NOMO-1 treated with dmso at 0.1 percent for 144 hours (cell line): ENCODE measurements at regions not wholly inside any gene's neighbourhood (a gene's known extent, or its start where the extent isn't known, plus 50 kb on each side); places are given as distances from the start of the nearest gene placed in this dataset.

Experiments
- DNase-seq: peaks from one replicate; lab custom pipeline; 2025; ENCODE audit not compliant: unreplicated experiment; lab: John Stamatoyannopoulos, UW

DNA sequence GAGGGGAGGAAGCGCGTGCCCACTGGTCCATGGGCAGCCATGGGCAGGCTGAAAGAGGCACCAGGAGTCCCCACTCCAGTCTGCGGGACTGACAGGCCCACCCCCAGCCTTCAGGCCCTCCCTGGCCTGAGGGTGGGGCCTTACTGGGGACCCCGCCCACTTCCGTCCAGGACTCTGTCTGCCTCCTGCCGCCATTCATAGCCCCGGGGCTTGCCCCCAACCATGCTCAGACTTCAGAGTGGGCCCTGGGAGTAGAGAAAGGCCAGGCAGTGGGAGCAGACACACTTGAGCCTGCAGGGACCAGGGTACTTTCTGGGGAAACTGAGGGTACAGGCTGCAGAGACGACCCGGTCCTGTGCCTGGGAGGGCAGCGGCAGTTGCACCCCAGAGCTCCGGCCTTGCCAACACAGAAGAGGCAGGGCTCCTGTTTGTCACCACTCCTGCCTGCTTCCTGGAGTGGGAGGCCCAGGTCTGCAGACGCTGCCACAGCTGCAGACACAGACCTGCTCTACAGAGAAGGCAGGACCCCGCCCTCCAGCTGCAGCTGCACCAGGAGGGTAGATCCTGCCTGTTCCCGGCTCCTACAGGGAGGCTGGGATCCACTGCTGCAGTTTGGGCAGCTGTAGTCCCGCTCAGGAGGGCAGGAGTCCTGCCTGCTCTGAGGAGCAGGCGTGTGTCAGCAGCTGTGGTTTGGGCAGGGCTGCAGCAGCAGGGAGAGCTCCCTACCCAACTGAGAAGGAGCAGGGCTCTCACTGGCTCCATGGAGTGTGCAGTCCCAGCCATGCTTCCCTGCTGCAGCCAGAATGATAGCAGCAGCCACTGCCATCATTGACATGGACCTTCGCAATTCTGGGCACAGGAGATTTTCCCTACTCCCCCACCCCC lies 387.9 kb upstream of the ANO3 start:
- DNase-seq, result no peak

DNA sequence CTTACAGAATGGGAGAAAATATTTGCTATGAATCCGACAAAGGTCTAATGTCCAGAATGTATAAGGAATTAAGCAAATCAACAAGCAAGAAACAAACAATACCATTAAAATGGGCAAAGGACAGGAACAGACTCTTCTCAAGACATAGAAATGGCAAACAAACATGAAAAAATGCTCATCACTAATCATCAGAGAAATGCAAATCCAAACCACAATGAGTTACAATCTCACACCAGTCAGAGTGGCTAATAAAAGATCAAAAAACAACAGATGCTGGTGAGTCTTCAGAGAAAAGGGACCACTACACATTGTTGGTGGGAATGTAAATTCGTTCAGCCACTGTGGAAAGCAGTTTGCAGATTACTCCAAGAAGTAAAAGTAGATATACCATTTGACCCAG lies 382.0 kb upstream of the ANO3 start:
- DNase-seq, result no peak

DNA sequence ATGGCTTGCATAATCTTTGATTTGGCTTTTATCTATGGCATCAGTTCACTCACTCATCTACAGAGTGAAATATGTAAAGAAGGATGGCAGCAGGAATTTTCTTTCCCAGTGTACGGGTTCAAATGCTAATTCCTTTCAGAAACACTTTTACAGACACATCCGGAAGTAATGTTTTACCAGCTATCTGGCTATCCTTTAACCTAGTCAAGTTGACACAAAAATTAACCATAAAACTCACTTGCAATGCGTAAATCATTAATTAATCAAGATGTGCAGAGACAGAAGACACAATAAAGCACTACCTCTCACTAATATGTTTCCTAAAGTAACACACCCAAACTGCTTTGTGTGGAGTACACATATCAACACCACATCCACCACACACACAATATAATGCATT lies 378.9 kb upstream of the ANO3 start:
- DNase-seq, result no peak

DNA sequence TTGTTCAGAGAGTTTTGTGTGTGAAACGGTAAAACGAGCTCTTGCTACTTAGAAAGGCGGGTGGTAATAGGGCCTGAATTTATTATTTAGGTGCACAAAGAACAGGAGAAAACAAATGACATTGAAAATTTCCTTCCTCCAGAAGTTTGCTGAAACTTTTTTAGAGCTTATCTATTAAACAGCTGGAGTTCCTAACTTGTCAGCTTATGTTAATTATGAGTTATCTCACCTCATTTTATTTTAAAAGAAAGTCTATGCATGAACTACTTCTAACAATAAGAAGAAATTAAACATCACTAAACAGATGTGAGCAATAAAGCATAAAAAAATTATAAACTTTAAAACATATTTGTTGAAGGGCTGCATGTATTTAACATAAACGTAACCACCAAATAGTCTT lies 373.9 kb upstream of the ANO3 start:
- DNase-seq, result no peak

DNA sequence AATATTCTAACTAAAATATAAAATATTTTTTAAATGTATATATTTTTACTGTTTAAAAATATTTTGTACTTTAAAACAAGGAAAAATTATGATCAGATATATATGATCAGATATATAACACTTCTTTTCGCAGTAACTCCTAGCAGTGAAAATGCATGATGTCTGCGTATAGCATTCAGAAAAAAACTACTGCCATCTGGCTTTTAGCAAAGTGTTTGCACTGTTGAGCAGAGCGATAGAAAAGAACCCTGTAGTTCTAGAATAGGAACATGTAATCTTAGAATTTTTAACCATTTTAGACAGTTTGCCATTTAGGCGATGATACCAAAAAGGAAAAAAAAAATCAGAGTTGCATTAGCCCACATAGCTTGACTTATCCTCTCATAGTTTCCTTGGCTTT lies 370.4 kb upstream of the ANO3 start:
- DNase-seq, result no peak

DNA sequence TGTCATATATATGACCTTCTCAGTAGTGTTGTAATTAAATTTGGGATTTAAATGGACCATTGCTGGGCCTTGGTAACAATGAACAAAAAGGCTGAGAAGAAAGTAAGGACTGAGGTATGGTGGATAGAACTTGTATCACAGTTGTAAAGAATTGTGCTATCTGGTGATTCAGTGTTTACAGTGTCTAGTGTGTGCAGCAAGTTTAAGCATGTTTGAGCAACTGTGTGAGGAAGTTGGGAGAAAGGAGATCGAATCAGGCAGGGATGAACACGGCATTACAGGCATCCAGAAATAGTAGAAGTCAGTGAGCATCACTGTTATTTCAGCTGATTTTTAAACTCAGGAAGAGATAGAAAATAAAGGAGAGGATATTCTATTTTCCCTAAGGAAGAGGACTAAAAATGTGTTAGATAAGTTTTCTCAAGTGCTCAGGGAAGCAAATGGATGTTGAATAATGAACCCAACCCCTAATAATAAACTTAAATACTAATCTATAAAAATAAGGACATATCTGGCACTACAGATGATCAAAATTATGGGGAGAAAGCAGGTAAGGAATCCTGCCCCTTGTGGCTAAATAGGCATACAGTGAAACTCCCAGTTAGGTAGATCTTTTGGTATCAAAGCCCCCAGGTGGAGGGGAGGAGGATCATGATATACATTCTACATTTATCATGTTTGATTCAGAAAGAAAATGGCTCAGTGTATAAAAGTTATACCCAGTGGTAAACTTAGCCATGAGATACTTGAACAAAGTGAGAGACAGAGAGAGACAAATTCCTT lies 361.0 kb upstream of the ANO3 start:
- DNase-seq, result no peak

DNA sequence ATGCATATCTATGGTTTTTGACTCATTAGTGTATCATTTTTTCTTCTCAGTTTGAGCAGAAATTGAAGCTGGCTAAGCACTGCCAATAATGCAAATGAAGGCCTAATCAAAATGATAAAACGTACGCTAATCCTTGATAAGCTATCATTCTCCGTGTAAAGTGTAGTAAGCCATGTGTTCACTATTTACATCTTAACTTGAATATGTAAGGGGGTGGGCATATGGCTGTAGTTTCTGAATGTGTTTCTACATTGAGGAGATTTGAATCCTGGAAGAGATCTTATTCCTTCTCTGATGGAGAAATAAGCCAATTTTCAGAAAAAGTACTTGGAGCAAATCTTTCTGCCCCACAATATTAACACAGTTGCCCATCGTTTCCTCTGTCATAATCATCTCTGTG lies 351.8 kb upstream of the ANO3 start:
- no peak for DNase-seq

DNA sequence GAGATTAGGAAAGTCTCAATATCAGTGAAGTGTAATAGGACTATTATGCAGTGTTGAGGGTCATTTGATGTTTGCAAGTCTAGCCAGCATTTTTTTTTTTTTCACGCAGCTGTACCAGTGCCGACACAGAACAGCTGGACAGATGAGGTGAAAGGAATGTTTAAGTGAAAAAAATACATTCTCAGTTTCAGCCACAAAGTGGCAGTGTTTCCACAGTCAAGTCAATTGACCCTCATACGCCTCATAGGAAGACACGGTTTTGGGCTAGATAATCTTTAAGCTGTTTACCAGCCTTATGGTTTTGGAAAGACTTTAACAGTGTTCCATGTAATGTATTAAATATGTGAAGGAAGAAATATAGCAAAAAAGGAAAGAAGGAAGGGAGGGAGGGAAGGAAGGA lies 349.9 kb upstream of the ANO3 start:
- DNase-seq, result no peak

DNA sequence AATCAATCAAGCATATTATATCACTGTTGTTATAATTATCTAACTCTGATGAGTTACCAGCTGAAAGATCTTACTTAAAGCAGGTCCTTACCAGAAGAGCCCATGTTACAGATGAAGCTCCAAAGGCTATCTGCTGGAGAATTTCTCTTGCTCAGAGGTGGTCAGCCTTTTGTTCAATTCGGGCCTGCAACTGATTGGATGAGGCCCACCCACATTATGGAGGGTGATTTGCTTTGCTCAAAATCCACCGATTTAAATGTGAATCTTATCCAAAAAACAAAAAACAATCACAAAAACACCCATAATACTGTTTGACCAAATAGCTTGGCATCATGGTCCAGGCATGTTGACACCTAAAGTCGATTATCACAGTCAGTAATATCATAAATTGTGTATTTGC lies 348.6 kb upstream of the ANO3 start:
- DNase-seq, result no peak

DNA sequence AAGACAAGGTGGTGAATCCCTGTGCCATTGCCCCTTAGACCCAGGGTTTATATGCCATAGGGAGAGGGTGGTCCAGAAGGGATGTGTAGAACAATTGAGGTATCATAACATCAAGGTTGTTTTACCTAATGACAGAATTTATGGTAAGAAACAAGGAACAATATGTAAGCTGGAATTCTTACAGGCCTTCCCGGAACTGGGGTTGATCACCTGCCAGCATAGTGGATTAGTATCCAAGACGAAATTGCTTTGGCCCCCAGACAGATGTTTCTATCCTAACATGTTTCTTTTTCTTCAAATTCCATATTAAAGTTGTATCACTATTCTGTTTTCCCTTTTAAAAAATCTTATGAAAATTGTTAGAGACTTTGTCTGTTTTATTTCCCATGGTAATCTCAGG lies 343.8 kb upstream of the ANO3 start:
- no peak for DNase-seq

DNA sequence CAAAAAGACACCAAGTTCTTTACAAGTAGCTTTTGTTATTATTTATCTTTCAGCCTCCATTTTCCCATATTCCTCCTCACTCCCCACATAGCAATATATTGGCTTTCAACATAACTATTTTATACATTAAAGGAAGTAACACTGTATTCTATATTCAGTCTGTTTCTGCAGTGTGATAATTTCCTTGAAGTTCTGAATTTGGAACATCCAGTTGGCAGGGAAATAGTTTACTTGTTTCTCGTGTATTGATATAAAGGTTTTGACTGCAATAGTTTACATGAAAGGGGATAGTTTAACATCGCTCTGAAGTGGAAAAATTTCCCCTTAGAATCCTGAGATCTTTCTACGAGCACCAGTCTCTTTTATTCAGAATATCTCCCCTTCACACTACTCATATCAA lies 341.5 kb upstream of the ANO3 start:
- no peak for DNase-seq

DNA sequence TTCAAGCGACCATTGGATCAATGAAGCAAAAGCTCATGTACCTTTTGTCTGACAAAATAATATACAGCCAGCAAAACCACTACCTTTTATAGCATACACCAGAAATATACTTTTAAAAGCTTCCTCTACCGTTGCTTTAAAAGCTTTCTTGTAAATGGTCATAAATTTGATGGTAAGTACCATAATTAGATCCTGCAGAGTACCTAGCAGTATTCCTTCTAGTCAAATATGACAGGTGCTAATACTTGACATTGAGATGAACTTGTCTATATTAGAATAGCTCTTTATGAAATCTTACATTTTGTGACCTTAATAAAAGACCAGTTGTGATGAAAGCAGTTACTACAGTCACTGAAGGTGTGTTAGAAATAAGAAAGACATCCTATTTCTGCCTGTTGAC lies 340.5 kb upstream of the ANO3 start:
- DNase-seq, result no peak

DNA sequence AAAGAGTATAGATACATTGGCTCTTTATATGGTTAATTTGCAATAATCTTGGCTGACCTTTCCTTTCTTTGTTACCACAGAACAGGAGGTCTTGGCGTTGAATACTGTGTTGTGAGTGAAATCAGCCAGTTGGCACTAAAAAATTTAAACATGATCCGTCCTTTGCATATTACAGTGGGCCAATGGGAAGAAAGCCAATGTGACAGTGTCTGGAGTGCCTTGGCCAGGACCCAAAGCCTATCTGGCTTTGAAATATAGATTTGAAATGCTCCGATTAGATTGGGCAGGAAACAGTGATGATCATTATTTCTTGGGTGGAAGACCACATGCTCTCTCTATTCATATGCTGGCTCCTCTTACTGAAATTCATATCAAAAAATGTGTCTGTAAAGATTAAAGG lies 339.6 kb upstream of the ANO3 start:
- no peak for DNase-seq

DNA sequence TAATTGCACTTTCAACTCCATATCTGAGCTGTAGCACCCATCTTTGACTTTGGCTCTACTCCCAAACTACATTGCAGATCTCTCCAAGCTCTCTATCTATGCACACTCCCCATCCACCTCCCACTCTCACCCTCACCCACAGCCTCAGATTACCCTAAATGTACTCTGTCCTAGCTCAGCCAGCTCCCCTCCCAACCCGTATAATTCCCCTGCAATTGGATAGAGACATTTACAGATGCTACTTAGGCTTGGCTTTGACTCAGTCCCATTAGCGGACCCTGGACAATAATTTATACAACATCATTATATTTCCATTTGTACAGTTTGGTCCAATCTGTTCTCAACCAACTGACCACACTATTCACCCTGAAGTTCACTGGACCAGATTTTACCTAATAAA lies 338.9 kb upstream of the ANO3 start:
- DNase-seq, result no peak

DNA sequence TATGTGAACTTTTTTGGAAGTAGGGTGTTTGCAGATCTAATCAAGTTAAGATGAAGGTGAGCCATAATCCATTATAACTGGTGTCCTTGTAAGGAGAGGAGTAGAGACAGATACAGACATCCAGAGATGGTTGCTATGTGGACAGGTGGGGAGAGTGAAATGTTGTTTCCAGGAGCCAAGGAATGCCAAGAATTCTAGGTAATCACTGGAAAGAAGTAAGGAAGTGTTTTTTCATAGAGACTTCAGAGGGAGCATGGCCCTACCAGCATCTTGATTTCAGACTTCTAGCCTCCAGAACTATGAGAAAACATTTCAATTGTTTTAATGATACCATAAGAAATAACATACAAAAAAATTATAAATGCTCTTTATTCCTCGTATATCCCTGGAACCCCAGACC lies 320.5 kb upstream of the ANO3 start:
- no peak for DNase-seq

DNA sequence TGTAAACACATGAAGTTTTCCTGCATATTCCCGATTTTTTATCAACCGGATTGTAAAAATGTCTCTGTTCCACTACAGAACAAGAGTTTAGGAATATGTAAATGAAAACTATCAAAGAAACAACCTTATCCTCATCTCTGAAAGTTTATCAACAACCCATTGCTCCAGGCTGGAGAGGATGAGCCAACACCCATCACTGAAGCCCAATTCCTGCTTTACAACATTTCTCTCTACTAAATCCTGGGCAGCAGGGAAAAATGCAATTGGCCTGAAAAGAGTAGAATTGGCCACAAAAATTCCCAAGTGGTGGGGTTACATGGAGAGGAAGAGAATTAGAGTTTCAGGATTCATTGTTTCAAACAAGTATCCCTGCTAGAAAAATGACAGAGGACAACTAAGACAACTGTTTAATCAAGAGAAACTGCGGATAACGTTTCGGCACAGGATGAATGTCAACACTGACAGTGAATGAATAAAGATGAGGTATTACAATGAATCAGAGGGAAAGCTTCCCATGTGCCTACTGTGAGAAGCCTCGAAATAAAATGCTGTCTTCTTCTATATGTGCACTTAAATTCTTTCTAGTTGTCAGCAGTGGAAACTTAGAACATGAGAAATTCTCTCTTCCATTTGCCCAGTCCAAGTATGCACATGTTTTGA lies 317.3 kb upstream of the ANO3 start:
- no peak for DNase-seq

DNA sequence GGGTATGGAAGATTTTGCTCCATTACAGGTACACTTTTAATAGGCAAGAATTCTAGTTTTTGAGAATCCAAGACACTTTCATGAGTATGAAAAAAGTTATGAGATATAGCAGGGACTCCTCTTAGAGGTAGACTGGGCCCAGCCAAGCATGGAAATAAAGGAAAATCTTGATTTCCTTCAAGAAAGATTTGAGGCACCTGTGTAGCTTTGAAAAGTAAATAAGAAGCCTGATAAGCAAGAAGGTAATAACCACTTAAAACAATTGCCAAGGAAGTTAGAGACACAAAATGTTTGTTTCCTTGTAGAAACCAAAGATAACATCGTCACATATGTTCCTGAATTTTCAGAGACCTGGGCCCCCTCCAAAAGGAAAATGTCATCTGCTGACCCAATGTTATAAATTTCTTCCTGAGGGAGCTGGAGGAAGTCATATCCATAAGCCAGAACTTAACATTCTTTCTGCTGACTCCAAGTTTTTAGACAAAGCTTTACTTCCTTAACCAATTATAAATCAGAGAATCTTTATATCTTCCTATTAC lies 314.5 kb upstream of the ANO3 start:
- no peak for DNase-seq

DNA sequence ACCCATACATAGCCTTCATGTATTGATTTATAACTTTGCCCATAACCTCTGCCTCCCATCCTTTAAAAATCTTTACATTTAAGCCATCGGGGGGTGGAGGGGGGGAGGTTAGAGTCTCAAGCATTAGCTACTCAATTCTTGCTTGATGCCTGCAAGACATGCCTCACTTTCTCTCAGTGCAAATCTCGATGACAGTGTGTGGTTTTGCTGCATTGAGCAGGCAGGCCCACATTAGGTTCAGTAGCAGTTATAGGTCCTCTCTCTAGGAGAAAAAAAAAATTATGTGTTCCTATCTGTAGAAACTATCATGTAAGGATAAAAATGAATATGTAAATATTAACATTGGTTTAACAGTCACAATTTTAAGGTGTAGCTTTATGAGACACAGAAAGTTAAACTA lies 314.0 kb upstream of the ANO3 start:
- DNase-seq, result no peak

DNA sequence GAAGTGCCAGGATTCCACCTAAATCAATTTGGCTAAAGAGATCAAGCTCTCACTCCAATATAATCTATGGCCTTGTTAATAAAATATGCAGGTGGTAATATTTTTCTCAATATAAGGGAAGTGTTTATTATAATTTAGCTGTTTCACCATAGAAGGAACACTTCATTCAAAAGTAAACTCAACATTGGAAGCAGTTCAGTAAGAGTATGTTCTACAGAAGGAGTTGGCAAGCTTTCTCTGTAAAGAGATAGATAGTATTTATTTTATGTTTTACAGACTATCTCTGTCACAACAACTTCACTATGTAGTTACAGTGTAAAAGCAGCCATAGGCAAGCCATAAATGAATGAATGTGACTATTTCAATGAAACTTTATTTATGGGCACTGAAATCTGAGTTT lies 313.6 kb upstream of the ANO3 start:
- DNase-seq, result no peak

DNA sequence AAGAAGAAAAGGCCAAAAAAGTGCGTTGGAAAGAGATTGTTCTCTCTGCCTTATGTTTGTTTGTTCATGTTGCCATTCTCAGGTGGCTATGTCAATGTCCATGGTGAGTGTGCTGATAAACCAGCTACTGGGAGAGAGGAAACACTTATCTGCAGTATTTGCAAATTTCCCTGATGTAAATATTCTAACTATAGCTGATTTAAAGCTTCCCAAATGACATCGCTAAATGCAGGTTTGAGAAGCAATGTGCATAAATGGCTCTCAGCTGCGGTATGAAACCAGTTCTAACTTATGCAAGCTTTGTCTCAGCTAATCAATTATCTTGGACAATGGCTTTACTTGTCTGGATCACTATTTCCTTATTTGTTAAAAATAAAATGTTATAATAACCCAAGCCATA lies 312.5 kb upstream of the ANO3 start:
- DNase-seq, result no peak

DNA sequence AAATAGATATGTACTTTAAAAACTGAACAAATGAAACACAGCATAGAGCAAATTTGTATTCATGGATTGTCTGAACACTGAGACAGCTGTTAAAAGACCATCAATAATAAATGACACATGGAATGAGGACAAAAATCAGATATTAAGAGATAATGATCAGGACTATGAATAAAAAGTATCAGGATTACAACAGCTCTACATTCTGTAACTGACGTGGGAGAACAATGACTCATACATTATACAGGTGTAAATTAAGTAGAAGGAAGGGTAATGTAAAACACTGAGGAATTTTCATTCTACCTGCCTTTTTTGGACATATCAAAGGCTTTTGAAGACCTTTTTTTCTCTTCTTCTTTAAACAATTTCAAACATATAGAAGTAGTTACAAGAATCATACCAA lies 310.9 kb upstream of the ANO3 start:
- DNase-seq, result no peak

DNA sequence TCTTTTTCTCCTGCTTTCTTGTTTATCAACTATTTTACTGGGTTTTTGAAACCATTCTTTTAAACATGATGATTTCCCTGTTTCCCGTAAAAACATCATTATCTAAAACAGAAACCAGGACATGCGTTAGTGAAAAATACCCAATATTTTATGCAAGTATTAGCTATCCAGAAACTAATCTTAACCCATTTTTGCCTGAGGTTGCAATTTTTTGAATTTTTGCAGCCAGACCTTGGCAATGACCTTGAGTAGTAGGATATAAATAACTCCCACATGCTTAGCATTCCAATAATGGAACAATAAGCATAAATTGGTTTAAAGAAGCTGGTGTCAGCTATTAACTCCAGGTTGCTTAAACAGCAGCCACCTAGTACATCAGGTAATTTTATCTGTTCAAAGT lies 308.9 kb upstream of the ANO3 start:
- no peak for DNase-seq
